RWPE1 (cell line): ENCODE measurements at regions not wholly inside any gene's neighbourhood (a gene's known extent, or its start where the extent isn't known, plus 50 kb on each side); places are given as distances from the start of the nearest gene placed in this dataset.
"Not testable (repeated sequence)": the region's sequence is repeated elsewhere in the genome, so short reads cannot be mapped to it uniquely, and the experiment has no call there.

Experiments used
- CTCF ChIA-PET: fragments of 350-600 bp; sonication (Branson Sonifier 250); formaldehyde crosslinking; extraction: SDS; loops from one replicate; lab custom pipeline; 2021; lab: Yijun Ruan, JAX
- POLR2A ChIA-PET: fragments of 400-600 bp; formaldehyde crosslinking; extraction: SDS; loops from one replicate; lab custom pipeline; 2020; ENCODE audit warnings: antibody characterized with exemption; ENCODE audit not compliant: low non-redundant PET; lab: Yijun Ruan, JAX
- DNase-seq: peaks from one replicate; pipeline ENCODE4 v3.0.0; 2012; ENCODE audit warnings: low spot score
- H3K27ac ChIP-seq: fragments of 450-650 bp; 2 replicates; pipeline ENCODE4 v1.5.1; 2017
- CTCF ChIP-seq: fragments of 450-650 bp; conservative IDR thresholded peaks from 2 replicates; pipeline ENCODE4 v1.5.1; 2017; ENCODE audit warnings: low read depth, mild to moderate bottlenecking

- CTCF ChIA-PET: interaction anchor here (0.6 kb wide), 1 partner anchor 252 kb away, joined by 3 read pairs; no protein-coding TSS in a partner anchor
- no peak for TF ChIP-seq CTCF
- POLR2A ChIA-PET: no interaction called here
- DNase-seq: no peak
- no peak overlapping the region for H3K27ac ChIP-seq
Observed at GRCh38 chr12:72746048-72746447, 473.9 kb downstream of the TRHDE start.

GRCh38 chr12:72747111-72747849 is 475.1 kb downstream of the TRHDE start:
- H3K27ac ChIP-seq: no peak overlapping the region
- TF ChIP-seq CTCF: no peak
- no peak for DNase-seq
- POLR2A ChIA-PET: no interaction called here
- CTCF ChIA-PET: interaction anchor here (0.6 to 0.7 kb wide), 2 partner anchors 95 to 101 kb away, joined by 3 to 4 read pairs; no protein-coding TSS in a partner anchor

- no peak for DNase-seq
- POLR2A ChIA-PET: no interaction called here
- TF ChIP-seq CTCF: no peak
- CTCF ChIA-PET: interaction anchor here (0.6 kb wide), 1 partner anchor 784 kb away, joined by 3 read pairs; no protein-coding TSS in a partner anchor
- no peak overlapping the region for H3K27ac ChIP-seq
Observed at GRCh38 chr12:72748971-72749370, 476.8 kb downstream of the TRHDE start.

GRCh38 chr12:72753571-72753970 is 481.4 kb downstream of the TRHDE start:
- CTCF ChIA-PET: no interaction called here
- no peak overlapping the region for H3K27ac ChIP-seq
- TF ChIP-seq CTCF: no peak
- POLR2A ChIA-PET: no interaction called here
- DNase-seq: no peak

GRCh38 chr12:72754026-72754425 is 481.9 kb downstream of the TRHDE start:
- H3K27ac ChIP-seq, CTCF ChIA-PET, POLR2A ChIA-PET, DNase-seq: not testable (repeated sequence)

- POLR2A ChIA-PET: no interaction called here
- DNase-seq: no peak
- TF ChIP-seq CTCF: no peak
- H3K27ac ChIP-seq: no peak overlapping the region
- CTCF ChIA-PET: no interaction called here
Observed at GRCh38 chr12:72766517-72766916, 494.3 kb downstream of the TRHDE start.

- no peak for DNase-seq
- POLR2A ChIA-PET: no interaction called here
- CTCF ChIA-PET: no interaction called here
- TF ChIP-seq CTCF: no peak
- H3K27ac ChIP-seq: no peak overlapping the region
Observed at GRCh38 chr12:72774023-72774422, 501.9 kb downstream of the TRHDE start.
